Prostate gland (tissue), 2 donors: ENCODE measurements at regions not wholly inside any gene's neighbourhood (a gene's known extent, or its start where the extent isn't known, plus 50 kb on each side); places are given as distances from the start of the nearest gene placed in this dataset.

Experiments used
- POLR2A ChIP-seq: fragments of 450-650 bp; IDR thresholded peaks from one replicate; pipeline ENCODE4 v1.6.1; 2016; ENCODE audit warnings: antibody characterized with exemption, mild to moderate bottlenecking
- POLR2AphosphoS5 ChIP-seq: sonication (generic); formaldehyde crosslinking; IDR thresholded peaks from one replicate; pipeline ENCODE4 v1.6.1; 2017; ENCODE audit warnings: antibody characterized with exemption
- TF ChIP-seq, protein P1 (sequence below), 4 experiments: fragments of 200-600 bp in 2 of 4; fragments of 450-650 bp in 2 of 4; sonication (generic) in 2 of 4; IDR thresholded peaks; 1 replicate in 3 of 4; 2 replicates in 1 of 4; pipeline ENCODE4 v1.5.1; 2016 to 2019; ENCODE audit warnings: antibody characterized with exemption in 4 of 4, mild to moderate bottlenecking in 2 of 4, moderate library complexity in 2 of 4

DNA sequence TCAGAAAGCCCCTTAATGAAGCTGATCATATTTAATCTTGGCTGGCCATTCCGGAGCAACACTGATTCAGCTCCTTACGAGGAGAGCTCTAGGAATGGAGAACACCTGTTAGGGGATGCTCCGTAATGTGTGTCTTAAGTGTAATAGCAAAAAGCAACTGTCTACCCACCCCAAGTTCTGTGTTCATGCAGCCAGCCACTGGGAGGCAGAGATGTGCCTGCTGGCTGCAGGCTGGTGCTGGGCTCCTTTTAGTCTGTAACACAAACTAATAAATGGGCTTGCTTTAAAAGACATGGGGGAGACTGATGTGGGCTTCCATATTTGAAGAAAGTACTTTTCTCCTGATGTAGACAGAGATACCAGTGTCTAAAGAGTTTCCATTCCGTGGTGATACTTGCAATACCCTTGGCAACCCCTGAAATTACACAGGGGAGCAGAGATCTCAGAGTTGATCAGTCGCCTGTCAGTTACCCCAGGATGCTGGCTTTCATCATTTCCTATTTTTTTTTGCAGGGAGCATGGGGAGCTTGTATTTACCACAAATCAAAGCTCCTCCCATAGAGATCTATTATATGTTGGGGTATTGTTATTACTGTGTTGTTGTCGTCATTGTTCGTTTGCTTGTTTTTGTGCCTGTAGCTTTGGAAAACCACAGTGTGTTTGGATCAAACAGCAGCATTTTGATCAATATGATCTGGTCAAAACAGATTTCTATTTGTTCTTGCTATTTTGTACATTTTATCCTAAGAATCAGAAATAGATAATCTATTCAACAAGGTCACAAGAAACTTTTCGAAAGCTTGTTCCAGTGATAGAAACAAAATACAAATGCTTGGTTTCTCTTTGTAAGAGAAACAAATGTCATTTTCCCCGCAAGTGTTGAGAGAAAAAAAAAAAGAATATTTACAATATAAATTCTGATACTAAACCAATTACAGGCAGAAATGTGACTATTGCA, 65.8 kb downstream of the MTX3 start:
- no peak for TF ChIP-seq POLR2AphosphoS5
- TF ChIP-seq, protein P1, sequence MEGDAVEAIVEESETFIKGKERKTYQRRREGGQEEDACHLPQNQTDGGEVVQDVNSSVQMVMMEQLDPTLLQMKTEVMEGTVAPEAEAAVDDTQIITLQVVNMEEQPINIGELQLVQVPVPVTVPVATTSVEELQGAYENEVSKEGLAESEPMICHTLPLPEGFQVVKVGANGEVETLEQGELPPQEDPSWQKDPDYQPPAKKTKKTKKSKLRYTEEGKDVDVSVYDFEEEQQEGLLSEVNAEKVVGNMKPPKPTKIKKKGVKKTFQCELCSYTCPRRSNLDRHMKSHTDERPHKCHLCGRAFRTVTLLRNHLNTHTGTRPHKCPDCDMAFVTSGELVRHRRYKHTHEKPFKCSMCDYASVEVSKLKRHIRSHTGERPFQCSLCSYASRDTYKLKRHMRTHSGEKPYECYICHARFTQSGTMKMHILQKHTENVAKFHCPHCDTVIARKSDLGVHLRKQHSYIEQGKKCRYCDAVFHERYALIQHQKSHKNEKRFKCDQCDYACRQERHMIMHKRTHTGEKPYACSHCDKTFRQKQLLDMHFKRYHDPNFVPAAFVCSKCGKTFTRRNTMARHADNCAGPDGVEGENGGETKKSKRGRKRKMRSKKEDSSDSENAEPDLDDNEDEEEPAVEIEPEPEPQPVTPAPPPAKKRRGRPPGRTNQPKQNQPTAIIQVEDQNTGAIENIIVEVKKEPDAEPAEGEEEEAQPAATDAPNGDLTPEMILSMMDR (IDR thresholded peaks at IDR 0.05): peak in 2 of 4 experiments; percentile 9 to 23
- TF ChIP-seq POLR2A: no peak
